ENCODE measurements at regions not wholly inside any gene's neighbourhood (a gene's known extent, or its start where the extent isn't known, plus 50 kb on each side); places are given as distances from the start of the nearest gene placed in this dataset.

DNA sequence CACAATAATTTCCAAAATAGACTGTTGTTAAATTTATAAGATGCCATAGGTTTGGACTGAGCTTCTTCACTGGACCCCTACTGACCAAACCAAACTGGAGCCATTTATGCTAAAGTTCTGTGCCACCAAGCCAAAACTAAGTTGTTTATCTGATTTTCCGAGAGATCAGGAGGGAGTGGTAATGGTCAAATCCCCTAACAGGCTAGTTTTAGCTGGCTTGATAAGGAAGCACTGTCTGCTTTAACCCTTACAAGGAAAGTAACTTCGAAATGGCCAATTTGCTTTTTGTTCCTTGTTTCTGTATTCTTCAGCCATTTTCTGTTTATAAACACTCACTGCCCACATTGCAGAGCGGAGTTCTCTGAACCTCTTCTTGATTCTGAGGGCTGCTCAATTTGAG is 246.8 kb upstream of the TUT7 start:
- DNase-seq, result no peak
- H3K27me3 Mint-ChIP-seq (ENCODE audit: unreplicated experiment), result peaks cover 35% of the 10 kb centered on the region
- CTCF ChIA-PET, result interaction anchor here (0.5 kb wide), 1 partner anchor 1387 kb away, joined by 3 read pairs; no protein-coding TSS in a partner anchor
- H3K27ac Mint-ChIP-seq (ENCODE audit: unreplicated experiment), result no peak overlapping the region
- intact Hi-C loops (cut with micrococcal nuclease; ENCODE audit: unreplicated experiment), result no loop called here
- H3K4me3 Mint-ChIP-seq (ENCODE audit: low read depth, unreplicated experiment), result no peak overlapping the region
- H3K9me3 Mint-ChIP-seq (ENCODE audit: low read depth, unreplicated experiment), result no peaks in the 10 kb centered on the region
- BruUV-seq (replicated peaks), result no TSS peak
- TF ChIP-seq CTCF (IDR thresholded peaks at IDR 0.05; ENCODE audit: unreplicated experiment), result no peak
- H3K36me3 Mint-ChIP-seq (ENCODE audit: insufficient read depth, unreplicated experiment), result no peaks in the 10 kb centered on the region
- no peaks in the 10 kb centered on the region for H3K4me1 Mint-ChIP-seq (ENCODE audit: low read depth, unreplicated experiment)

GRCh38 chr9:86600291-86600690 is 246.1 kb upstream of the TUT7 start:
- Mint-ChIP-seq H3K27me3 (ENCODE audit: unreplicated experiment) (peaks cover 33% of the 10 kb centered on the region), H3K36me3 (ENCODE audit: insufficient read depth, unreplicated experiment) (no peaks in the 10 kb centered on the region), H3K27ac (ENCODE audit: unreplicated experiment) (no peak overlapping the region), H3K9me3 (ENCODE audit: low read depth, unreplicated experiment) (no peaks in the 10 kb centered on the region), H3K4me3 (ENCODE audit: low read depth, unreplicated experiment) (no peak overlapping the region), H3K4me1 (ENCODE audit: low read depth, unreplicated experiment) (no peaks in the 10 kb centered on the region)
- intact Hi-C loops (cut with micrococcal nuclease; ENCODE audit: unreplicated experiment), result no loop called here
- no TSS peak for BruUV-seq (replicated peaks)
- DNase-seq, result no peak
- CTCF ChIA-PET, result interaction anchor here (0.5 kb wide), 1 partner anchor 1388 kb away, joined by 3 read pairs; no protein-coding TSS in a partner anchor
- no peak for TF ChIP-seq CTCF (IDR thresholded peaks at IDR 0.05; ENCODE audit: unreplicated experiment)

DNA sequence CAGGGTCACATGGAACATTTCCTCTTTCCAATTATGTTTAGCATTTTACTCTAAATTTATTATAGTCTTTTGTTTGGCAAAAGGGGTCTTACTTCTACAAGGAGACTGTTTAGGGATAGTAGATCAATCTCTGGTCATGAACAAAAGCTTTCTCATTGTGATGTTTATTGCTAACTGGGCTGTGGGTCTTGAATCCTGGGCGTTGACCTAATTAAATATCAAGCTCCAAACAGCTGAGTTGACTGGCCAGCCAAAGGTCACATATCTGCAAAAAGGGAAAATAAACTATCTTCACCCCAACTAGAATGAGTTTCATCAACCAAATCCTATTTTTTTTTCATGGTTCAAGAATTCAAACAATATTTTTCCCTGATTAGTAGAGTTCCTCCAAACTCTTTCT is 245.4 kb upstream of the TUT7 start:
- CTCF ChIA-PET, result no interaction called here
- DNase-seq, result no peak
- BruUV-seq (replicated peaks), result no TSS peak
- no peak for TF ChIP-seq CTCF (IDR thresholded peaks at IDR 0.05; ENCODE audit: unreplicated experiment)
- H3K4me3 Mint-ChIP-seq (ENCODE audit: low read depth, unreplicated experiment), result no peak overlapping the region
- no peak overlapping the region for H3K27ac Mint-ChIP-seq (ENCODE audit: unreplicated experiment)
- peaks cover 26% of the 10 kb centered on the region for H3K27me3 Mint-ChIP-seq (ENCODE audit: unreplicated experiment)
- no peaks in the 10 kb centered on the region for H3K36me3 Mint-ChIP-seq (ENCODE audit: insufficient read depth, unreplicated experiment)
- H3K9me3 Mint-ChIP-seq (ENCODE audit: low read depth, unreplicated experiment), result no peaks in the 10 kb centered on the region
- intact Hi-C loops (cut with micrococcal nuclease; ENCODE audit: unreplicated experiment), result no loop called here
- H3K4me1 Mint-ChIP-seq (ENCODE audit: low read depth, unreplicated experiment), result no peaks in the 10 kb centered on the region

- BruUV-seq (replicated peaks), result no TSS peak
- intact Hi-C loops (cut with micrococcal nuclease; ENCODE audit: unreplicated experiment), result no loop called here
- no peaks in the 10 kb centered on the region for H3K36me3 Mint-ChIP-seq (ENCODE audit: insufficient read depth, unreplicated experiment)
- TF ChIP-seq CTCF (IDR thresholded peaks at IDR 0.05; ENCODE audit: unreplicated experiment), result no peak
- no peaks in the 10 kb centered on the region for H3K9me3 Mint-ChIP-seq (ENCODE audit: low read depth, unreplicated experiment)
- no peak for DNase-seq
- CTCF ChIA-PET, result no interaction called here
- H3K27ac Mint-ChIP-seq (ENCODE audit: unreplicated experiment), result no peak overlapping the region
- peaks cover 16% of the 10 kb centered on the region for H3K27me3 Mint-ChIP-seq (ENCODE audit: unreplicated experiment)
- no peaks in the 10 kb centered on the region for H3K4me1 Mint-ChIP-seq (ENCODE audit: low read depth, unreplicated experiment)
- H3K4me3 Mint-ChIP-seq (ENCODE audit: low read depth, unreplicated experiment), result no peak overlapping the region
These were observed 244.4 kb upstream of the TUT7 start for GRCh38 chr9:86598411-86599239.
